ENCODE measurements at regions not wholly inside any gene's neighbourhood (a gene's known extent, or its start where the extent isn't known, plus 50 kb on each side); places are given as distances from the start of the nearest gene placed in this dataset.

DNA sequence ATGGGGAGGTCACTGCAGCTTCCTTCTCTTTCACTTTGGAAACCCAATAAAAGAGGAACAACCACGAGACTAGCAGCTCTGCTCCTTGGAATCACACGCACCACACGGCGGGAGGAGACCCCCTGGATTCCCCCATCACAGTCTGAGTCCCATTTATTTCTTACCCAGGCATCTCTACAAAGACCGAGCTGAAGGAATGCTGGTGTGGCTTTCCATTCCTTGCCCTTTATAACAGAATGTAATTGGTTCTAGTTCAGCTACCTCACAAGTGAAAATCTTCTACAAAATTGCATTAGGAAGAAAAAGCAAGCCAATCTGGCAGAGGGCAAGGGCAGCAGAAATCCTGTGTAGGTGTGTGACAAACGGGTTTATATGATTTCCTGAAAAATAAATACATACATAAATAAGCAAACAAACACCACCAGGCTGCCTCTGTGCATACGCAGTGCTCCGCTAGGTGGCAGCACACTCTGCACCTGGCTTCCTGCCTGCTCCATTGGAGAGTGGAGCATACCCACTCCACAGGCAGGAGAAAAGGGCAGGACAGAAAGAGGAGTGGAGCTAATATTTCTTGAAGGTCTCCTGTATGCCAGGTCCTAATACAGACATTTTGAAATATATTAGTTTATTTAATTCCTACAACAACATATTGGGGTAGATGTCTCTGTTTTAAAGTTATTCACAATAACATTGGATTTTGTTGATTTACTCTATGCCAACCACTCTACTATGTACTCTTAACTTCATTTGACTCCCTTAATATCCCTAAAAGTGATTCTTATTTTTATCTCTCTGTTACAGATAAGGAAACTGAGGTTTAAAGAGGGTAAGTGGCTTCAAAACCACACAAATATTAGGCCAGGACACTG is 673.1 kb downstream of the KCNA4 start:
- FAIRE-seq = no peak

DNA sequence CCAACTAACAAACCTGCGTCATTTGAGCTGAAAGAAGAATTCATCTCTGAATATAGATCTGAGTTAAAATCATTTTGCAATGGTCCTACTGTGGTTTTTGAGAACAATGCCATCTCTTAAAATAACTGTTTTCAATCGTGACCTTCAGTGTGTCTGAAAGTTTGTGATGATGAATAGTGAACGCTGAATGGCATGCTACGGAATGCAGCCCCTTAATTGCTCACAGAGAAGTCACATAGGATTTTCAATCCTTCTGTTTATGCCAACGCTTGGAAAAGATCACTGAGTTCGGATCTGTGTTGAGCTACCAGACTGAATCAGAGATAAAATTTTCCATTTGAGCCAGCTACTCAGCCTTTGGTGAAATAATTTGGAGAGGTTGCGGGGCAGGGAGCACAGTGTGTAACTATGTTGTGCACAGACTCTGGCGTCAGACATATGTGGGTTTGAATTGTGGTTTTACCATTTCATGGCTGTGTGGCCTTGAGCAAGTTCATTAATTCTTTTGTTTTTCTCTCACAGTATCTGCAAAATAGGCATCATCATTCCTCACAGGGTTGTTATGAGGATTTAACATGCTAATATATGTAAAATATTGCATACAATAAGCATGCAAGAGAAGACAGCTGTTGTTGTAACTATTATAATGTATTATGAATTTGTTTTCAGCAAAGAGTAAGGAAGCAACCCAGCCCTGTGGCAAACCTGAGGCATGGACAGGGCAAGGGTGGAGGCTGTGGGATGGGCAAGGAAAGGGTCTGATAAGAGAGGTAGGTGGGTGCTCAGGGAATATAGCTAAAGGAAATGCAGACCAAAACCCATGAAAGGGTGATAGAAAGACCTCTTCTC is 679.9 kb downstream of the KCNA4 start:
- no peak for FAIRE-seq

DNA sequence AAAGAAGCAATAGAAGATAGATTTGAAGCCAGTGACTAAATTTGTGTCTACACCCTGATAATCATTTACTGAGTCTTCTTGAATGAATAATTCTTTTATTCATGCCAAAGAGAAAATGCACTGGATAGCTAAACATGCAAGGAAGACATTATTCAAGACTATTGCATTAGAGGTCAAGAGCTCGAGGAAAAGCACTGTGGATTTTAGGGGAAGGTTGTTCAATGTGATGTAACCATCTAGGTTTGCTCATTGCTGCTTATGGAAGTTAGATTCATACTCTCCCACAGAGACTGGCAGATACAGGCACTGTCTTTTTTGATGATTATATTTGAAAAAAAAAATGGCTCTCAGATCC is 682.1 kb downstream of the KCNA4 start:
- no peak for FAIRE-seq

GRCh38 chr11:29333993-29334775 is 682.6 kb downstream of the KCNA4 start:
- FAIRE-seq = peak; percentile 68

- no peak for FAIRE-seq
These were observed 685.3 kb downstream of the KCNA4 start for GRCh38 chr11:29331451-29332010.

- peak; percentile 68 for FAIRE-seq
These were observed 687.8 kb downstream of the KCNA4 start for GRCh38 chr11:29328961-29329441.

- FAIRE-seq = no peak
These were observed 688.9 kb downstream of the KCNA4 start for GRCh38 chr11:29327891-29328290.

DNA sequence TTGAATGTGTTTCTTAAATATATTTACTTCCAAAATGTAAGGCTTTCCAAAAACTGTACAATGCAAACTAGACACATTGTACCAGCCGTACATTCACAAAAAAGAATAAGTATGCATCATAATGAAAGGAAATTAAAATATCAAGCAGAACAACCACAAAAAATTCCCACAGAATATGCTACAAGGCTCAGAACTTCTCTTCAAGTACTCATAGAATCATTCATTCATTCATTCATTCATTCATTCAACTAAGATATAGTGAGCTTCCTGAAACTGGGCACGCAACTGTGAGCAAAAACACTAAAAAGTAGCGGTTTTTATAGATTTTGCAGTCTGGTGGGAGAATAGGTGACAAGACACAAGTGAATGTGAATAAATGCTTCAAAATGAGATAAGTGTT is 690.1 kb downstream of the KCNA4 start:
- no peak for FAIRE-seq

DNA sequence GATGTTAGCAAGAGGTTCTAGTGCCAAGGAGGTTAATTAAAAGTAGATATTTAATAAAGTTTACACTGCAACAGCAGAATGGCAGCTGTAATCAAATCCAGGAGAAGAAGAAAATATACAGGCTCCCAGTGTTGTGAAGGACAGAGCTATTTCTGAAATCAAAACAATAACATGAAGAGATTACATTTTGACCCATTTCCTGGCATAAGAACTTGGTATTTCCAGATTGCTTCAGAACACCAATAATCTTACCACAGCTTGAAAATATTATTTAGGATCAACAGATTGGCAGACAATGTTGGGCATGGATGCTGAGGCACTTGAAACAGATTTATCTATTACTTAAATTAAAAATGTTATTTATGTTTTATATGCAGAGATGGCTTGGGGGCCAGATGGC is 692.5 kb downstream of the KCNA4 start:
- no peak for FAIRE-seq

DNA sequence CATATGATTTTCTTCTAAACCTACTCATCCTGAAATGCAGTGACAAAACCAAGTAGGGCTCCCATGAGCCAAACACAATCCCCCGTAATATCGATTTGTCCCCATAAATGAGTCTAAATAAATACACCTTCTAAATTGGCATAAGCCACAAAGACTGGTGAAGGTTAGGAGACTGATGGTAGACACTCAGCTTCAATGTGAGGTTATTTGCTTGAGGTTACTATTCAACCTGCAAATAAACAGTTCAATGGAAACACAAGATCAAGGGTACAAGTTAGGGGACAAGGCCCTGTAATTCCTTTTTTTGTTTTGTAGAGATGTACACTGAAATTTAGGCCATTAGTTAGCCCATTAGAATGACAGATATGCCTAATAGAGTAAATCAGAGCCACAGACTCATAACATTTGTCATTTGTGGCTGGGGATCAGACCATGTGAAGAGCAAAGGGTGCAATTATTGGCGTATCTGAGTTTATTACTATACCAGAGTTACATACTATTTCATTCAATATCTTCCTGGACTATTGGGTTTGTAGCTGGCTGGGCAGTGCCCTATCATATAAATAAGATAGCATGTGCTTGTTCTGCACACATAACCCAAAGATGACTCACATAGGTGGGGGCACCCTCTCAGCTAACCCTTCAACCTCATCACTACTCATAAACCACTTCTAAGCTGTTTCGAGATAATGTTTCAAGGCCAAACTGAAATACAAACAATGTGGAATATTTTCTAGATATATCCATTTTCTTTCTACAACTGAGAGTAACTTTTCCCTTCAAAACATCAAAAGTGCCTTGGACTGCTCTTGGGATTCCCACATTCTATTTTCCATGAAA is 695.3 kb downstream of the KCNA4 start:
- FAIRE-seq = no peak

DNA sequence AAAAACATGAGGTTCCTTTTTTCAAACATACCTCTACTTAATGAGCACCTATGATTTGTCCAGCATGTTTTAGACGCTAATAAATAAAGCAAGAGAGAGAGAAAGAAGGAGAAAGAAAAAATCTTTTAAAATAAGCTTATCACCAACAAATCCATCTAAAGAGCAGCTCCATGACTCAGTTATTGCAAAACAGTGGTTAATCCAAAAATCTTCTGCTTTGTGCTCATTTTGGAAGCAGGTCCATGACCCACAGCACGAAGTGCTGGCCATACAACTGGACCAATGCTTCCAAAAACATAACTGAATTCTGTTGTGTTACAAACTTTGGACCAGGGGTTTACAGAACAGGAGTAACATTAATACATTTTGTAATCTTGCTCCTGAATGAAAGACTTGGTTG is 696.6 kb downstream of the KCNA4 start:
- no peak for FAIRE-seq

DNA sequence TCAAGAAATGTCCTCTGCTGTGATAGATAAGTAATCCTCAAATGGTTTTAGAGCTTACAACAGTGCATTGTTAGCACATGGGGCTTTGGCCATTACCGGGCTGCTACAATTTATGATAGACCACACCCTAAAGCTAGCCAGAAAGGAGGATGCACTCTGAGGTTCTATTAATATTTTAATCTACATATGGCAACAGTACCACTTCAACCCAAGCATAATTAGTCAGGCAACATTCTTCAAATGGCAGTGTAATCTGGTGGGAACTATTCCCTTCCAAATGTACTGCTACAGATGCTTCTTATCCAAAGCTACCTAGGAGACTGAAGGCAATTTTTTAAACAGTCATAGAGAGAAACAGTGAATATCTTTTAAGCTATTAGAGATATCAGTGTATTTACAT is 697.6 kb downstream of the KCNA4 start:
- no peak for FAIRE-seq

DNA sequence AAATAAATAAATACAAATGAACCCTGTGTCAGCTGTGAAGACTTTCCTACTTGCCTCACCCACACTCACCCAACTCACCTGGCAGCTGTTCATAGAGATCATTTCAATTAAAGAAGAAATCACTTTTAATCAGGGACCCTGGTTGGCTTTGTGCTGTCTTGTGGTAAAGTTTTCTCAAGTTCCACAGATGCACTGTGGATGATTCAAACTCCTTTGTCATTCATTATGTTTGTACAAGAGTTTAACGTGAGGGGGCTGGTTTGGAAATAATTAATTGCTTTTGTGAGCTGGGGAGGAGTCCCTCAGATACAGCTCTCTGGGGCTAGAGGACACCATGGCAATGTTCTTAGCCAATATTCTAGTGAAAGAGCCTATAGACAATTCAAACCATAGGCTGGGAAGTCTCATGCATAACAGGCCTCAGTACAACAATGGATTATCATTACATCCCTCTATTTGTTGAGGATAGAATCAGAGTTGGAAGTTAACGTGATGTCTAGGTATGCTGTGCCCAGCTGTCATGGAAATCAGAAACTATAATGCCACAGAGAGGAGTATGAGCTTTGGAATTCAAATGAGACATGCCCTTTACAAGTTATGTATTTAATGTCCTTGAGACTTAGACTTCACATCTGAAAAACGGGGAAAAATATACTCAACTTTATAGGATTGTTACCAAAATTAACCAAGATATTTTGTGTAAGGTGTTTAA is 698.5 kb downstream of the KCNA4 start:
- FAIRE-seq = no peak

DNA sequence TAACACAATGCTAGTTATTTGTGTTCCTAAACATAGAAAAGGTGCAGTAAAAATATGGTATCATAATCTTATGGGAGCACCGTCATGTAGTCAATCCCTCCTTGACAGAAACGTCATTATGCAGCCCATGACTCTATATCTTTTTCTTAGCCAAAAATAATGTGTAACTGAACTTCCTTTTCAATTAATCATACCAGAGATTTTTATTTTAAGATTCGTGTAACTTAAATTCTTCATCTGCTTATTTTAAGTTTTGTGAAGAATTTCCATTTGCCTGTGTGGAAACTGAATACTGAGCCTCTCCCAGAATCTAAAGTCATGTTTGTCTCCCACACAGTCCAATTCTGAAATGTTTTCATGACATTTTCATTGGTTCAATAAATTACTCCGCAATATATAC is 699.1 kb downstream of the KCNA4 start:
- FAIRE-seq = no peak

DNA sequence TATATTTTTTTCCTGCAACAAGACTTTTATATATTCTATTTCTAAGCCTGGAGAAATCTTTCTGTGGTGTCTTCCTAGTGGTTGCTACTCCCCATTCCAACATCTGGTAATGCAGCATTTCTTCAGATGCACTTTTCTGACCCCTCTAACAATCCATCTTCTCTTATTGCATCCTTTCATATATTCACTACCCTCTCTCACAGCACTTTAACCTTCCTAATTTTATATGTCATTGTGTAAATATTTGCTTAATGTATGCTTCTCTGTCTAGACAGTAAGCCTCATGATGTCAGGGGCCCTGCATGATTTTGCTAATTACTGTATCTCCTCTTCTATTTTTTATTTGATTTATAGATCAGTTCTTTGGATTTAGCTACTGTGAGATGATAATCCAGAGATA is 701.6 kb downstream of the KCNA4 start:
- FAIRE-seq = no peak

DNA sequence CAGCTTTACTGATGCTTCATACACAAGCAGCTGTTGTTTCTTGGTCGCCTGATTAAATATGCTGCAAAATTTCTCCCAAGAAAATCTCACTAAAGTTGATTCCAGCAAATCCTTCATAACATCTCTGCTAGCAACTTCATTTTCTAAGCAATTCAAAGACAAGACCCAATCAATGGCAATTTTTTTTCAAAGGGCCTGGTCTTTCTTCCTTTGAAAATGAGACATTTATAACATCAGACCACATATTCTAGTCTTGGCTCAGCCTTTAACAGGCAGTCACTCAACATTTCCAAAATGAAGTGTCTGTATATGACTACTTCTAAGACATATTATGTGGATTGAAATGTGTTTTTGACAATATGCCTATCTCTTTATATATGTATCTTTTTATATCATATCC is 702.6 kb downstream of the KCNA4 start:
- no peak for FAIRE-seq

- no peak for FAIRE-seq
These were observed 704.0 kb downstream of the KCNA4 start for GRCh38 chr11:29312812-29313211.

GRCh38 chr11:29310725-29311342 is 706.0 kb downstream of the KCNA4 start:
- FAIRE-seq = no peak

- FAIRE-seq = no peak
These were observed 706.8 kb downstream of the KCNA4 start for GRCh38 chr11:29309992-29310391.

DNA sequence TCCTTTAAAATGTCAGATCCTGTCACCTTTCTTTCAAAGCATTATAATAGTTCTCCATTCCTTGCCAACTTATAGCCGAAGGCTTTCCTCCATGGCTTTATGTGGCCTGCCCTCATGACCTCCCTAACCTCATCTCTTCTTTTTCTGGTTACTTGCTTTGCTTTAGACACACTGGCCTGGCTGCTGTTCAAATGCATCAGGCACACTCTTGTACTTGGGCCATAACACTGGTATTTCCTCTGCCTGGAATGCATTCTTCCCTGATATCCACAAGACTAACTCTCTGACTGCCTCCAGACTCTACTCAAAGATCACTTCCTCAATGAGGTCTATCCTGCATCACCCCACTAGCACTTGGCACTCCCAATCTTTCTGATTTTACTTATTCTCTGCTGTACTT is 710.3 kb downstream of the KCNA4 start:
- no peak for FAIRE-seq

All from islet of Langerhans (tissue), 1 donor.